NT2/D1 (cell line): ENCODE measurements at regions not wholly inside any gene's neighbourhood (a gene's known extent, or its start where the extent isn't known, plus 50 kb on each side); places are given as distances from the start of the nearest gene placed in this dataset.

ENCODE experiments used
- SUZ12 ChIP-seq: IDR thresholded peaks from 2 replicates; pipeline ENCODE4 v1.6.1; 2011; ENCODE audit not compliant: insufficient read length, insufficient read depth; ENCODE audit errors: extremely low read depth
- YY1 ChIP-seq: IDR thresholded peaks from 2 replicates; pipeline ENCODE4 v1.6.1; 2011; ENCODE audit not compliant: insufficient read length, insufficient read depth
- ZNF274 ChIP-seq: IDR thresholded peaks from 2 replicates; pipeline ENCODE4 v1.6.1; 2011; ENCODE audit warnings: mild to moderate bottlenecking, low read depth, low read length

DNA sequence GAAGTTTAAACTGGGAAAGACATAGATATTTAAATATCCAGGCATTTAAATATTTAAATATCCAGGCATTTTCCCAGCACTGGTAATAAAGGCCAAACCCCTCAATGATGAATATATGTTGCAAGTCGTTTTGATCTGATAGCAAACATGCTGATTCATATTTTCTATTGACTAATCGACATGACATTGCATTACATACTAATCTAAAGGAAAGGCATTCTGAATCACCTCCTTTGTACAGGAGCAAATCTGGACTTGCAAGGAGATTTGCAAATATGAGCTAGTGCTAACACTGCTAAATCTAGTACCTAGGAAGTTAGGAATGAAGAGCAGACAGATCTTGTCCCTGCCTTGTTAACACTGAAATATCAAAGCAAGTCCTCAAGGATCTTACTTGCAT is 207.3 kb downstream of the SLC7A11 start:
- TF ChIP-seq YY1 (no peak), SUZ12 (no peak), ZNF274 (no peak)
